GM18868 (cell line): ENCODE measurements at regions not wholly inside any gene's neighbourhood (a gene's known extent, or its start where the extent isn't known, plus 50 kb on each side); places are given as distances from the start of the nearest gene placed in this dataset.
"Not testable (repeated sequence)": the region's sequence is repeated elsewhere in the genome, so short reads cannot be mapped to it uniquely, and the experiment has no call there.

Experiments
- ATAC-seq: cut with Tn5 transposase; IDR thresholded peaks from one replicate; pipeline ENCODE4 v1.9.1; 2021; ENCODE audit warnings: mild to moderate bottlenecking, moderate library complexity; ENCODE audit not compliant: unreplicated experiment

DNA sequence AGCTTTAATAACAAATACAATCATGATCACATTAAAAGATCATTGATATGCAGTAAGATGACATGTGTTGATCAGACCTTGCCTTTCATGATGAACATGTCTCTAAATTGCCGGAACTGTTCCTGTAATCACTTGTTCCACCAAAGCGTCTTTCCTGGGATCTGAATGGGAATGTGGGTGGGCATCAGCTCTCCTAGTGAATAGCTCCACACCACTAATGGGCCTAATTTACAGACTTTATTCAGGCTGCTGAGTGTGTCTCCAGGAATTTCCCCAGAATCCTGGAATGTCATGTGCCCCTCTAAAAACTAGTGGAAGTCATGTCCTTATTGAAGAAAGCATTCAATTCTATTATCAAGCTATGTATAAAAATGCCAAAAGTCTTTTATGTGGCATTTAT lies 765.1 kb upstream of the CTNND2 start:
- ATAC-seq: no peak

DNA sequence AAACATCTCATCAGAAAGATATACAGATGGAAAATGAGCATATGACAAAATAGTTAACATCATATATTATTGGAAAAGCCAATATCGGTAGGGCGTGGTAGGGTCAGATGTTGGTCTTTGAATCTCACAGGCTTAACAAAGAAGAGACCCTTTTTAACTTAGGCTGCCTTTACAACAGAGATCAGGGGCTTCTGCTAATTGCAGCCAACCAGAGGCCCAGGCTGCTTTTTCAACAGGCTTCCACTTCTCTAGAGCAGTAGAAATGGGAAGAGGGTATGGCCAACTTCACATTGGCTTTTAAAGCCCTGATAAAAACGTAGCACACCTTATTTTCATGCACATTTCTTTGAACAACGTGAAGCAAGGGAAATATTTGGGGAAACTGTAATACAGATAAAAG lies 764.3 kb upstream of the CTNND2 start:
- no peak for ATAC-seq

DNA sequence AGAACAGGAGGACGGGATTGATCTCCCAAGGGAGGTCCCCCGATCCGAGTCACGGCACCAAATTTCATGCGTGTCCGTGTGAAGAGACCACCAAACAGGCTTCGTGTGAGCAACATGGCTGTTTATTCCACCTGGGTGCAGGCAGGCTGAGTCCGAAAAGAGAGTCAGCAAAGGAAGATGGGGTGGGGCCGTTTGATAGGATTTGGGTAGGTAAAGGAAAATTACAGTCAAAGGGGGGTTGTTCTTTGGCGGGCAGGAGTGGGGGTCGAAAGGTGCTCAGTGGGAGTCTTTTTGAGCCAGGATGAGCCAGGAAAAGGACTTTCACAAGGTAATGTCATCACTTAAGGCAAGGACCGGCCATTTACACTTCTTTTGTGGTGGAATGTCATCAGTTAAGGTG lies 763.6 kb upstream of the CTNND2 start:
- not testable (repeated sequence) for ATAC-seq

DNA sequence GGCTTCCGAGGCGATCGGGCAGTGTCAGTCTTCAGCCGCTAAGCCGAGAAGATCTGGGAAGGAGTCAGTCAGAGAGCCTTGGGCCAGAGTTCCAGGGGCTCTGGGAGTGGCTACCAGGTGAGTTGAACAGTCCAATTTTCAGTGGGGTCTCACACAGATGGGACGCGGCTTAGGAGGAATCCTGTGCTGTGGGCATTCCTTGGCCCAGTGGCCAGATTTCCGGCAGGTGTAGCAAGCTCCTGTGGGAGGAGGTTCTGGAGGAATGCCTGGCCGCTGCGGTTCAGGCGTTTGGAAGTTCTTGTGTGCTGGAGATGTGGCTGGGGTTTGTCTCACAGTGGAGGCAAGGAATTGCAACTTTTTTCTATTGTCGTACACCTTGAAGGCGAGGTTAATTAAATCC lies 761.5 kb upstream of the CTNND2 start:
- not testable (repeated sequence) for ATAC-seq

DNA sequence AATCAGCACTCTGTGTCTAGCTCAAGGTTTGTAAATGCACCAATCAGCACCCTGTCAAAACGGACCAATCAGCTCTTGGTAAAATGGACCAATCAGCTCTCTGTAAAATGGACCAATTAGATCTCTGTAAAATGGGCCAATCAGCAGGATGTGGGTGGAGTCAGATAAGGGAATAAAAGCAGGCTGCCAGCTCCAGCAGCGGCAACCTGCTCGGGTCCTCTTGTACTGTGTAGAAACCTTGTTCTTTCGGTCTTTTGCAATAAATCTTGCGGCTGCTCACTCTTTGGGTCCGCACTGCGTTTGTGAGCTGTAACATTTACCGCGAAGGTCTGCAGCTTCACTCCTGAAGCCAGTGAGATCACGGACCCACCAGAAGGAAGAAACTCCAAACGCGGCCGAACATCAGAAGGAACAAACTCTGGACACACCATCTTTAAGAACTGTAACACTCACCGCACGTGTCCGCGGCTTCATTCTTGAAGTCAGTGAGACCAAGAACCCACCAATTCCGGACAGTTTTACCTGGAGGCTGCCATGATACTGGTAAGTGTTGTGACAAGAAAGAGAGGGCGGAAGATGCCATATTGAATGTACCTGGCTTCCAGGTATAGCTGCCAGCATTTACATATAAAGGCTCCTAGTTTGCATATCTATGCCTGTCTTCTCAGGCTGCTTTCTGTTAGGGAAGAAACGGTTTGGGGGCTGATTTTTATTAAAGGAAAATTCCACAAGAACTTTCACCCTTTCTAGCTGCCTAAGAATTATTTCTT lies 758.5 kb upstream of the CTNND2 start:
- ATAC-seq: no peak

DNA sequence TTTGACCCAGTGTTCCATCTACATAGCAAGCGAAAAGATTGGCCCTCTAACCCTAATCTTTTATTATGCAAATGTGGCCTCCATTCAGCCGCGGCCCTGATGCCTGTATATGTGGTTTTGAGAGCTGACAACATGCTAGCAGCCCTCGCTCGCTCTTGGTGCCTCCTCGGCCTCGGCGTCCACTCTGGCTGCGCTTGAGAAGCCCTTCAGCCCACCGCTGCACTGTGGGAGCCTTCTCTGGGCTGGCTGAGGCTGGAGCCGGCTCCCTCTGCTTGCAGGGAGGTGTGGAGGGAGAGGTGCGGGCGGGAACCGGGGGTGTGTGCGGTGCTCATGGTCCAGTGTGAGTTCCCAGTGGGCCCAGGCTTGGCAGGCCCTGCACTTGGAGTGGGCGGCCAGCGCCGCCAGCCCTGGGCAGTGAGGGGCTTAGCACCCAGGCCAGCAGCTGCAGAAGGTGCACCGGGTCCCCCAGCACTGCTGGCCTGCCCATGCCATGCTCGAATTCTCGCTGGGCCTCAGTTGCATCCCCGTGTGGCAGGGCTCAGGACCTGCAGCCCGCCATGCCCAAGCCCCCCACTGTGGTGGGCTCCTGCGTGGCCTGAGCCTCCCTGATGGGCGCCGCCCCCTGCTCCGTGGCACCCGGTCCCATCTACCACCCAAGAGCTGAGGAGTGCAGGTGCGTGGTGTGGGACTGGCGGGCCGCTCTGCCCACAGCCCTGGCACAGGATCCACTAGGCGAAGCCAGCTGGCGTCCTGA lies 757.5 kb upstream of the CTNND2 start:
- ATAC-seq: no peak

DNA sequence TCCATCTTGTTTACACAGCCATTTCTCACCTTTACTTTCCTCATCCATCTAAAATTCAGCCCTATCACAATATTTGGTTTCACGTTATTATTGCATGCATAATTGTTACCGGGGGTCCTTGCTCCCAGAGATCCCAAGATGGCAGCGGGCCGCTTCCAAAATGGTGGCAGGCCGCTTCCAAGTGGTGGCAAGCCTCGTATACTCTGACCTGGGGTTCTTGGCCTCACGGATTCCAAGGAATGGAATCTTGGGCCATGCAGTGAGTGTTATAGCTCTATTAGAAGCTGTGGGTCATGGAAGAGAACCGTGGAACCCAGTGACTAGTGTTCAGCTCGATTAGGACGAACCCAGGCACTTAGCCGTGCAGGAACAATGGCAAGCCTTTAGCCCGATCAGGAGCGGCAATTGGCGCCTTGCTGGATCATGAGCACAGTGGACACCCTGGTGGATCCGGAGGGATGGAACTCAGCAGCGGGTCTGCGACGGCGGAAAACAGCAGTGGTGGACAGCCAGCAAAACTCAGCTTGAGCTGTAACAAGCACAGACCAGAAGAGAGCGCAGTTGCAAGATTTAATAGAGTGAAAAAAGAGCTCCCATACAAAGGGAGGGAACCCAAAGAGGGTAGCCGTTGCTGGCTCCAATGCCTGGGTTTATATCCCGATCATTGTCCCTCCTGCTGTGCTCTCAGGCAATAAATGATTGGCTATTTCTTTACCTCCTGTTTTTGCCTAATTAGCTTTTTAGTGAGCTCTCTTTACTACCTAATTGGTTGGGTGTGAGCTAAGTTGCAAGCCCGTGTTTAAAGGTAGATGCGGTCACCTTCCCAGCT lies 756.2 kb upstream of the CTNND2 start:
- not testable (repeated sequence) for ATAC-seq

DNA sequence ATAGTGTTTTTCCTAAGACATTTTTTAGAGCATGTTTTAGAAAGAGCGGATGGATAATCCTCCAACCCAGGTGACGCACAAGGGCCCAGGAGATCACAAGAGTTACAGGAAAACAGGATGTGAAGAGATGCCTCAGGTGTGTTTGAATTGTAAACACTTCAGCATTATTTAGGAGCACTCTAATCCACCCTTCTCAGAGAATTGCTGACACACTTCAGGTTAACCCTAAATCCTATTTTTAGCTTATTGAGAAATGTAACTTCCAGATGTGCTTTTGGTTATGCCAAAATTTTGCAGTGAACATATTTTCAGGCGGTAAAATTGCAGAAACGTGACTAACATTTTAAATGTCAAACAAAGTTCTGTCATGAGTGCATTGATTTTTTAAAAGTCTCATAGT lies 755.4 kb upstream of the CTNND2 start:
- ATAC-seq: no peak

DNA sequence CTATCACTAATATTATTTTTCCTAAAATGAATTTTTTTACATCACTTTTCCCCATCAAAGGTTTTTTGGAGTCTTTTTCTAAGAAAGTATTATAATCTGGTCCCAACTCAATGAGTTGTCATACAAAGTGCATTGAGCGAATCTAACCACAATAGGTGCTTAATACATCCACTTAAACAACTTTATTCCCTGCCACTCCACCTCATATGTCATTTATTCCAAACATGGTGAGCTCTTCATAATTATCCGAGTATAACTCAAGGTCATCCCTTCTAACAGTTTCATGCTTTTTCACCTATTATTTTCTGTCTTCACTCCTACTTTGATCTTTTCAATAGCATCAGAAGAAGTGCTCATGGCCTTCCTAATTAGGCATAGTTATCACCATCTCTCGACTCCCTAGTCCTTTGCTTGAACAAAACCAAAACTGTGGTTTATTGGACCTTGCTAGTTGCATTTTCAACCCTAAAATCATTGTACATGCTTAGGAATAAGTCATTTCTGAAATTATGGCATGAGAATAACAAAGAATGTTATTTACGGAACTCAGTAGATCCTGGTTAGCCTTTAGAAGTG lies 754.7 kb upstream of the CTNND2 start:
- no peak for ATAC-seq

DNA sequence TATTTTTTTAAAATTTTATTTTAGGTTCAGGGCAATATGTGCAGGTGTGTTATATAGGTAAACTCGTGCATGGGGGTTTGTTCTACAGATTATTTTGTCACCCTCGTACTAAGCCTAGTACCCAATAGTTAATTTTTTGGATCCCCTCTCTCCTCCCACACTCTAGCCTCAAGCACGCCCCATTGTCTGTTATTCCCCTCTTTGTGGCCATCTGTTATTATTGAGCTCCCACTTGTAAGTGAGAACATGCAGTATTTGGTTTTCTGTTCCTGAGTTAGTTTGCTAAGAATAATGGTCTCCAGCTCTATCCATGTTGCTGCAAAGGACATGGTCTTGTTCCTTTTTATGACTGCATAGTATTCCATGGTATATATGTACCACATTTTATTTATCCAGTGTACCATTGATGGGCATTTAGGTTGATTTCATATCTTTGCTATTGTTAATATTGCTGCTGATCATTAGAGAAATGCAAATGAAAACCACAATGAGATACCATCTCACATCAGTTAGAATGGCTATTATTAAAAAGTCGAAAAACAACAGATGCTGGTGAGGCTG lies 753.7 kb upstream of the CTNND2 start:
- not testable (repeated sequence) for ATAC-seq

DNA sequence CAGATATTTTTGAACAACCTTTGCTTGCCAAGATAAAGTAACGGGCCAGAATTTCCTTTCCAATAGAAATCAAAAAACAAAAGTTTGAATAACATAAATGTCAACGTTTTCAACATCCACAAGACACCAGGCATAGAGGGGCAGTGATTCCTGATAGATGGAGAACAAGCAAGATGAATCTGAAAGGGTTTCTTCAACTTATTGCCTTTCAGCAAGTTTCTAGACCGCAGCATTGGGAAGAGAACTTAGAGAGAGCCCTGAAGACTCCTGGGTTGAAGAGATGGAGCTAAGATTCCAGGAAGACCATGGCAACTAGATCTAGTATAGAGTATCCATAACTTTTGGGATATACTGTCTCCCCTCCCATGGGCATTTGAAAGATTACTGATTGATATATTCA lies 751.4 kb upstream of the CTNND2 start:
- no peak for ATAC-seq

DNA sequence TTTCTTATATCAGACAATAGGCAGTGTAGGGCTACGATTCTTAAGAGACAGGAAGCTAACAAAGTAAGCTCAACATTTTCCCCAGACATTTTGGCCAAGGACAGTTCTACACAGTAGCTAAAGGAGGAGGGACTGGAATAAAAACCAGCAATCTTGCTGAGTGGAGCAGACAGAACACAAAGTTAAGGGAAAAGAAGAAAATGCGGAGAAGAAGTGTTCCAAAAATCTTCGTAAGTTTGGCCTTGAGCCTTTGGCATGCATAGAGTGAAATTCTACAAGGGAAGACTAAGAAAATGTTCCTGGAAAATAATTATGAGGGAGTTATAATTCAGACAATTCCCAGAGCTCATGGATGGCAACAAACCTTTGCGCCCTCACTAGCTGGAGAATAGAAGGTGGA lies 748.0 kb upstream of the CTNND2 start:
- no peak for ATAC-seq

DNA sequence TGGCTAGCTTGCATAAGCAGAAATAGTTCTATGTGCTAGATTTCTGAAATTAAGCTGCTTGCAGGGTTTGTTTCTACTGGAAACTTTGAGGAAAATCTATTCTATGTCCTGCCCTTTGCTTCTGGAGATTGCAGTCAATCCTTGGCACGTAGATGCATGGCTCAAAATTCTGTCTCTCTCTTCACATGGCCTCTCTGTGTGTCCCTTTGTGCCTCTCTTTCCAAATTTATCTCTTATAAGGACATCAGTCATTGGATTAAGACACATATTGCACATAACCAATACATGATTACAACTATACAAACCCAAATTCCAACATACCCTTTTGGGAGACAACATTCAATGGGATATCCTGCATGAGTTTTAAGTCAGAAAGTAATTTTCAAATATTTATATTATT lies 744.3 kb upstream of the CTNND2 start:
- ATAC-seq: no peak

DNA sequence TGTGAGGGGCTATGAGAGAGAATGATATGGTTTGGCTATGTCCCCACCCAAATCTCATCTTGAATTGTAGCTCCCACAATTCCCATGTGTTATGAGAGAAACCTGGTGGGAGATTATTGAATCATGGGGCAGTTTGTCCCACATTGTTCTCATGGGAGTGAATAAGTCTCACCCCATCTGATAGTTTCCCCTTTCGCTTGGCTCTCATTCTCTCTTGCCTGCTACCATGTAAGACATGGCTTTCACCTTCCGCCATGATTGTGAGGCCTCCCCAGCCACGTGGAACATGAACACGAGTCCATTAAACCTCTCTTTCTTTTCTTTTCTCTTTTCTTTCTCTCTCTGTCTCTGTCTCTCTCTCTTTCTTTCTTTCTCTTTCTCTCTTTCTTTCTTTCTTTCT lies 743.4 kb upstream of the CTNND2 start:
- ATAC-seq: no peak

DNA sequence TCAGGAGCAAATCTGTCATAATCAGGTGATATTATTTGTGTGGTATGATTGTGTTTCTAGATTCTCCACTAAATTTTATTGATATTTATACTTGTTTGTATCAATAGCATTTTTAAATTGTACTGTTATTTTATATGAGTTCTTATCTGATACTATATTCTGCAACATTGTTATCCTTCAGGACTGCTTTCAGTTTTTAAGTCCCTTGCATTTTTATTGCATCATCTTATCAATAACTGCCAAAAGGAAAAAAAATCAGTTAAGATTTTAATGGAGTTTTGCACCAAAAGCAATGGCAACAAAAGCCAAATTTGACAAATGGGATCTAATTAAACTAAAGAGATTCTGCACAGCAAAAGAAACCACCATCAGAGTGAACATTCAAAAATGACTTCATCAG lies 741.3 kb upstream of the CTNND2 start:
- ATAC-seq: no peak

DNA sequence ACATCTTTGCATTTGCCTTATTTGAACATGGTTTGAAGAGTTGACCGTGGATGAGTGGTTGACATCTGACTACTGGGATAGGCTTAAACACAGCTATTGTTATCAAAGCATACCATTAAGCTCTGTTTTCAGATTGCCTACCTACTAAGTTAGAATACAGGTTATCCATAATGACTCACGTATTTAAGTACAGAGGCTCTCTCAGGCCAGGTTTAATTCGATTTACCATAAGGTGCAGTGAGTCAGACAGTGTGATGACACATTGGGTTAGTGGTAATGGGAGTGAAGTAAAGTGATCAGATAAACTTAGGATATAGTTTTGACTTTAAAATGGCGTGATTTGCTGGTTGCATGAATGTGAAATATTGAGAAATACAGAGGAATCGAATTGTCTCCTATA lies 732.0 kb upstream of the CTNND2 start:
- ATAC-seq: no peak

DNA sequence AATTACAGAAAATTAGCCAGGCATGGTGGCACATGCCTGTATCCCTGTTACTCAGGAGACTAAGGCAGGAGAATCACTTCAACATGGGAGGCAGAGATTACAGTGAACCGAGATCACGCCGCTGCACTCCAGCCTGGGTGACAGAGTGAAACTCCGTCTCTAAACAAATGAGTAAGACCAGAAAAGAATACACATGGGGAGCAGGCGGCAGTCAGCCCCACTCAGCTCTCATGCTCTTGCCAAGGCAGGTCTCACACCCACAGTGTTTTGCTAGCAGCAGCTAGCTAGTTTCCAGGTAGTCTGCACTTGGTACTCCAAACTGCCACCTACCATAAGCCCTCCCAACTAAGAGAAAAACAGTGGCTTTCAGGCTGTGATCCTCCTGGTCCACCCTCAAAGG lies 722.3 kb upstream of the CTNND2 start:
- no peak for ATAC-seq

DNA sequence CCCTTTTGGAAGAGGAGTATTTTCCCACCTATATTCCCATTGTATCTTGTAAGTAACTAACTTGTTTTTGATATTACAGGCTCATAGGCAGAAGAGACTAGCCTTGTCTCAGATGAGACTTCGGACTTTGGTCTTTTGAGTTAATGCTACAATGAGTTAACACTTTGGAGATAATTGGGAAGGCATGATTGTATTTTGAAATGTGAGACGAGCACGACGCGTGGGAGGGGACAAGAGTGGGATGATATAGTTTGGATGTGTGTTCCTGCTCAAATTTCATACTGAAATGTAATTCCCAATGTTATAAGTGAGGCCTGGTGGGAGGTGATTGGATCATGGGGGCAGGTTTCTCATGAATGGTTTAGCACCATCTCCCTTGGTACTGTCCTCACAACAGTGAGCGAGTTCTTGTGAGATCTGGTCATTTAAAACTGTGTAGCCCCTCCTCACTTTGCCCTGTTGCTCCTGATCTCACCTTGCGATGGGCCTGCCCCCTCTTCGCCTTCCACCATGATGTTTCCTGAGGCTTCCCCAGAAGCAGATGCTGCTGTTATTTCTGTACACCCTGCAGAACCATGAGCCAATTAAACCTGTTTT lies 721.5 kb upstream of the CTNND2 start:
- no peak for ATAC-seq

DNA sequence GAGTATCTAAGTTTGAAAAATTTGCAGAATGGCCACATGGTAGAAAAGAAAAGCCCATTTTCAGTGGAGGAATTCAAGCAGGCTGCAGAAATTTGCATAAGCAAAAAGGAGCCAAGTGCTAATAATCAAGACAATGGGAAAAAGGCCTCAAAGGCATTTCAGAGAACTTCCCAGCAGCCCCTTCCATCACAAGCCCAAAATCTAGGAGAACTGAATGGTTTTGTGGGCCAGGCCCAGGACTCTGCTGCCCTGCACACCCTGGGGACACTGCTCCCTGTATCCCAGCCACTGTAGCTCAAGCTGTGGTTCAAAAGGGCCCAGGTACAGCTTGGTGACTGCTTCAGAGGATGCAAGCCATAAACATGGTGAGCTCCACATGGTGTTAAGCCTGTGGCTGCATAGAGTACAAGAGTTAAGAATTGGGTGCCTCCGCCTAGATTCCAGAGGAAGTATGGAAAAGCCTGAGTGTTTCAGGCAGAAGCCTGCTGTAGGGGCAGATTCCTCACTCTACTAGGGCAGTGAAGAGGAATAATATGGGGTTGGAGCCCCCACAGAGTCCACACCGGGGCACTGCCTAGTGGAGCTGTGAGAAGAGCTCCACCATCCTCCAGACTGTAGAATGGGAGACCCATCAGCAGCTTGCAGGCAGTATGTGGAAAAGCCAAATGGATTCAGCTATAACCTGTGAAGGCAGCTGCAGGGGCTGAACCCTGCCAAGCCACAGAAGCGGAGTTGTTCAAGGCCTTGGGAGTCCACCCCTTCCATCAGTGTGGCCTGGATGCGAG lies 720.7 kb upstream of the CTNND2 start:
- ATAC-seq: no peak

DNA sequence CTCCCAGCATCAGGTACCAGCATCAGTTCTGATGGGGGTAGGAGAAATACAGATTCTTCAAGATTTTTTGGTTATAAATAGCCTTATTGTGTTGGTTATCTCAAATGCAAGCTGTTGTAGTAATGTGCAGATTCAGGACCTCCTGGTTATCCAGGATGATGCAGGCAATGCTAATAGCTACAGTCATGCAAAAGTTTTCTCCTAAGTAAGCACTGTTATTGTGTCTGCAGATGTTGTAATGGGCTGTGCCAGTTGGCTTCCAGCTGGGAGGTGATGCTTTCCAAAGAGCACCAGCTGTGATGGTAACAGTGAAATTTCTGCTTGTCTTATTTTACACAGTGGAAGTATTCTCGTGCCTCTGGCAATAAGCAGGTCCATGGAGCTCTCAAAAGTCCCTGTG lies 719.2 kb upstream of the CTNND2 start:
- ATAC-seq: no peak
